ENCODE measurements at regions not wholly inside any gene's neighbourhood (a gene's known extent, or its start where the extent isn't known, plus 50 kb on each side); places are given as distances from the start of the nearest gene placed in this dataset.

DNA sequence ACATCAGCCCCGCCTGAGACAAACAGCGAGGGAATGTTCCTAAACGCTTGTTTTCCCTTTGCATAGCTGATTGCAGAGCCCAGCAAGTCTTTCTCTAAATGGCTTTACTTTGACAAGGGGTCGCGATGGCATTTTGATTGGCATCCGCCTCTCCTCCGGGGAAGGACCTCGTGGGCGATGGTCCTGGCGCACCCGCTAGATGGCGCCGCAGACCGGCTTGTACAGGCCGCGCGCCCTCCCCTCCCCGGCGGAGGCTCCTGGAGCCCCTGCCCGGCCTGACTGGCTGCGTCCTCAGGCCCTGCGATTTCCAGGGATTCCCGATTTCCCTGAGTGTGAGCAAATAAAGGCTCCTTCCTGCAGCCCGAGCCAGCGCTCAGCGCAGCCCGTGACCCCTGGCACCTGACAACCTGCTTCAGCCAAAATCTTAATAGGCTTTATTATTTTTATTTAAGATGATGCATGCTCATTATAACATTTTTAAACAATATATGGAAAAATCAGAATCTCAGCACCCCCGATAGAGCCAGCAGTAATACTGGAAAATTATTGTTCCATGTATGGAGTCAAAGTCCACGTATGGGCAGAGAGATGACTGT lies 468.3 kb downstream of the AACS start:
- TF ChIP-seq POLR2A (IDR thresholded peaks at IDR 0.05) = no peak
- TF ChIP-seq, protein P1, sequence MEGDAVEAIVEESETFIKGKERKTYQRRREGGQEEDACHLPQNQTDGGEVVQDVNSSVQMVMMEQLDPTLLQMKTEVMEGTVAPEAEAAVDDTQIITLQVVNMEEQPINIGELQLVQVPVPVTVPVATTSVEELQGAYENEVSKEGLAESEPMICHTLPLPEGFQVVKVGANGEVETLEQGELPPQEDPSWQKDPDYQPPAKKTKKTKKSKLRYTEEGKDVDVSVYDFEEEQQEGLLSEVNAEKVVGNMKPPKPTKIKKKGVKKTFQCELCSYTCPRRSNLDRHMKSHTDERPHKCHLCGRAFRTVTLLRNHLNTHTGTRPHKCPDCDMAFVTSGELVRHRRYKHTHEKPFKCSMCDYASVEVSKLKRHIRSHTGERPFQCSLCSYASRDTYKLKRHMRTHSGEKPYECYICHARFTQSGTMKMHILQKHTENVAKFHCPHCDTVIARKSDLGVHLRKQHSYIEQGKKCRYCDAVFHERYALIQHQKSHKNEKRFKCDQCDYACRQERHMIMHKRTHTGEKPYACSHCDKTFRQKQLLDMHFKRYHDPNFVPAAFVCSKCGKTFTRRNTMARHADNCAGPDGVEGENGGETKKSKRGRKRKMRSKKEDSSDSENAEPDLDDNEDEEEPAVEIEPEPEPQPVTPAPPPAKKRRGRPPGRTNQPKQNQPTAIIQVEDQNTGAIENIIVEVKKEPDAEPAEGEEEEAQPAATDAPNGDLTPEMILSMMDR (IDR thresholded peaks at IDR 0.05 in 8 of 11, conservative IDR thresholded peaks at IDR 0.05 in 3 of 11) = peak in 8 of 11 experiments; percentile 26 to 61 (median 49)
- 10 to 11% (median 10%) methylated on average over 28 to 29 of the region's 29 CpGs for WGBS, 5 donors
- no peak for DNase-seq
- Histone ChIP-seq H3K4me1 (peaks cover 0 to 3% (median 0%) of the 10 kb centered on the region in 6 donors), H3K27ac (no peak overlapping the region), H3K36me3 (no peaks in the 10 kb centered on the region), H3K27me3 (replicated peaks in 1 of 7) (peaks cover 0 to 38% (median 7%) of the 10 kb centered on the region in 7 donors), H3K4me3 (no peak overlapping the region), H3K9me3 (no peaks in the 10 kb centered on the region)
- intact Hi-C loops (cut with DNase I; ENCODE audit: low total_unique reads) = loop anchor here (10.0 kb wide), 1 partner anchor 1341 kb away; no protein-coding TSS in a partner anchor

DNA sequence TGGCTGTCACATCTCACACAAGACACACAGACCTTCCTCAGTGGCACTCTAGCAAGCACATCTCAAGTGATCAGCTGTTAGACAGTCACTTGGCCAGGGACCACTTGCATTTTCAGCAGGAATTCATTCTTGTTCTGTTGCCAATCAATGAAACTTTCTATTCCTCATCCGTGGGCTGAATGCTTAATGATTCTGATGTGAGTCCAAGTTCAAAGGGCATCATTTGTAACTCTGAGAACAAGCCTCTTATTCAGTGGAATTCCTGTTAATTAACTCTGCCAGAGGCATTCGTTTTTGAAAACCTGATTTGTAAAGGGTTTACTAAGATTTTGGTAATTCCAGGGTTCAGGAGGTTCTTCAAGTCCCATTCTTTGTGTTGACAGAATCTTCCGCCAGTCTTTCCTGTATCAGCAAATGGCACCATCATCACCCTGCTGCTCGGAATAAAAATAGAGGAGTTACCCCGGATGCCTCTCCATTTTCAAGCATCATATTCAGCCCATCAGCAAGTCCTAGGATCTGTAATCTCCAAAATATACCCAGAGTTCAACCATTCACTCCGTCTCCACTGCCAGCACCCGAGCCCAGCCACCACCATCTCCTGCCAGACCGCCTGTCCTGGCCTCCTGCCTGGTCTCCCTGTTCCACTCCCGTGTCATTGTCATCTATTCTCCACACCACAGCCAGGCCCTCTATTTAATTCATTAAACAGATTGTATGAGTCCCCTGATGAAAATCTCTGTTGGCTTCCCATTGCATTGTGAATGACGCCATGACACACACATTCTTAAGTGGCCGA lies 473.4 kb downstream of the AACS start:
- H3K36me3 ChIP-seq = no peaks in the 10 kb centered on the region
- 72 to 81% (median 76%) methylated on average over 11 of the region's 11 CpGs for WGBS, 5 donors
- intact Hi-C loops (cut with DNase I; ENCODE audit: low total_unique reads) = loop anchor here (10.0 kb wide), 1 partner anchor 1336 kb away; no protein-coding TSS in a partner anchor
- no peak for TF ChIP-seq POLR2A (IDR thresholded peaks at IDR 0.05)
- TF ChIP-seq, protein P1 (IDR thresholded peaks at IDR 0.05 in 8 of 11, conservative IDR thresholded peaks at IDR 0.05 in 3 of 11) = no peak
- TF ChIP-seq POLR2AphosphoS5 (IDR thresholded peaks at IDR 0.05) = no peak
- H3K9me3 ChIP-seq = peaks cover 0 to 2% (median 0%) of the 10 kb centered on the region in 8 donors
- no peak overlapping the region for H3K27ac ChIP-seq
- H3K27me3 ChIP-seq (replicated peaks in 1 of 7) = peaks cover 0 to 8% (median 1%) of the 10 kb centered on the region in 7 donors
- no peaks in the 10 kb centered on the region for H3K4me1 ChIP-seq
- no peak for DNase-seq
- H3K4me3 ChIP-seq = no peak overlapping the region

DNA sequence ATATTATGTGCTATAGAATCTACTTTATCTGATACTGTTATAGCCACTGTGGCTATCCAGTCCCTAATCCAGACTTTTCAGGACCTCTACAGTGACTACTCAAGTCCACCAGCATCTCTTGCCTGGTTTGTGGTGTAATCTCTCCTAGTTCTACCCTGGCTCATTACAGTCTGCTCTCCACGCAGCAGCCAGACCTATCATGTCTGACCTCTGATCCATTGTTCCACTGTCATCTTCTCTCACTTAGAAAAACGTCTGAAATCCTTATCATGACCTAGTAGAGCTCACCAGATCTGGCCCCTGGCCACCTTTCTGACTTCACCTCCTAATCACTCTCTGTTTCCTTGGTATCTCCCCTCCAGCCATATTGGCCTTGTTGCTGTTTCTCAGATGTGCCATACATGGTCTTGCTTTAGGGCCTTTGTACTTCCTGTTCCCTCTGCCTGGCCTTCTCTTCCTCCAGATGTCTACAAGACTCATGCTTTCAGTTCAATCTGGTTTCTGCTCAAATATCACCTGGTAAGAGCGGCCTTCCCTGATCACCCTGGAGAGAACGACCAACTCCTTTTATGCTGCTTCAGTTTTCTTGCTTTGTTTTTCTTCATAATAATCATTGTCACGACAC lies 475.5 kb downstream of the AACS start:
- TF ChIP-seq POLR2AphosphoS5 (IDR thresholded peaks at IDR 0.05) = no peak
- no peak for TF ChIP-seq POLR2A (IDR thresholded peaks at IDR 0.05)
- TF ChIP-seq, protein P1 (IDR thresholded peaks at IDR 0.05 in 8 of 11, conservative IDR thresholded peaks at IDR 0.05 in 3 of 11) = no peak
- WGBS, 5 donors = 63 to 76% (median 69%) methylated on average over 5 of the region's 5 CpGs

DNA sequence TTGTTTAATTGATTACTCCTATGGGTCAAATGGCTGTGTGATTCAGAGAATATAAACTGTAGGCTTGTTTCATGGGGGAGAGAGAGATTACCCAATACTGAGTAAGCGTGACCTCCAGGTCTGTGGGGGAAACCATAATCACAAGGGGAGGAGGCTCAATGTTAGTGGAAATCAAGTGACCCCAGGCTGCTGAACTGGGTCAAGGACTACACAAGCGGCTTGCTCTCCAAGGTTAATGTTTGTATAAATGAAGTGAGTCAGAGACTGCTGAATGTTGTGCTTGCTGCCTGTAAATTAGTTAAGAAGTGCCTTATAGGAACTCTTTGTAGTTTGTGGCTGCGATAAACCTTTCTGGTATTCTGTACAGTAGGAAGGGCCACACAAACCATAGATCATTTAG lies 479.7 kb downstream of the AACS start:
- H3K27ac ChIP-seq = no peak overlapping the region
- H3K9me3 ChIP-seq = peaks cover 0 to 15% (median 0%) of the 10 kb centered on the region in 8 donors
- DNase-seq = no peak
- no peak overlapping the region for H3K4me3 ChIP-seq
- intact Hi-C loops (cut with DNase I; ENCODE audit: low total_unique reads) = no loop called here
- H3K4me1 ChIP-seq = no peaks in the 10 kb centered on the region
- H3K27me3 ChIP-seq (replicated peaks in 1 of 7) = peaks cover 0 to 6% (median 0%) of the 10 kb centered on the region in 7 donors
- TF ChIP-seq, protein P1 (IDR thresholded peaks at IDR 0.05 in 8 of 11, conservative IDR thresholded peaks at IDR 0.05 in 3 of 11) = no peak
- no peaks in the 10 kb centered on the region for H3K36me3 ChIP-seq
- WGBS, 5 donors = 79 to 91% (median 90%) methylated on average over 3 of the region's 3 CpGs

More for the DNA sequence above, 475.5 kb downstream of the AACS start:
- Histone ChIP-seq H3K27ac (no peak overlapping the region), H3K27me3 (replicated peaks in 1 of 7) (no peaks in the 10 kb centered on the region), H3K36me3 (no peaks in the 10 kb centered on the region), H3K4me3 (no peak overlapping the region), H3K4me1 (no peaks in the 10 kb centered on the region), H3K9me3 (peaks cover 0 to 10% (median 0%) of the 10 kb centered on the region in 8 donors)
- intact Hi-C loops (cut with DNase I; ENCODE audit: low total_unique reads) = no loop called here
- DNase-seq = no peak
